Activated naive CD4-positive, alpha-beta T cell treated with anti-CD3 and anti-CD28 coated beads for 36 hours (primary cell): ENCODE measurements at regions not wholly inside any gene's neighbourhood (a gene's known extent, or its start where the extent isn't known, plus 50 kb on each side); places are given as distances from the start of the nearest gene placed in this dataset.

Source experiments
- CTCF ChIA-PET: fragments of 350-600 bp; sonication (Branson Sonifier 250); formaldehyde crosslinking; loops from one replicate; lab custom pipeline; 2021; ENCODE audit warnings: antibody characterized with exemption; lab: Charles Lee
- DNase-seq: peaks from one replicate; pipeline ENCODE4 v3.0.0-alpha.2; 2020
- H3K27ac Mint-ChIP-seq: one replicate; pipeline ENCODE4 v1.8.0; 2021; ENCODE audit warnings: mild to moderate bottlenecking, mixed read lengths
- H3K27me3 Mint-ChIP-seq: one replicate; pipeline ENCODE4 v1.8.0; 2021; ENCODE audit warnings: low read depth, mixed read lengths
- H3K36me3 Mint-ChIP-seq: one replicate; pipeline ENCODE4 v1.8.0; 2021; ENCODE audit warnings: low read depth, mixed read lengths
- H3K4me1 Mint-ChIP-seq: one replicate; pipeline ENCODE4 v1.8.0; 2021; ENCODE audit warnings: low read depth, mixed read lengths
- H3K4me3 Mint-ChIP-seq: one replicate; pipeline ENCODE4 v1.8.0; 2021; ENCODE audit warnings: mild to moderate bottlenecking, moderate library complexity, mixed read lengths
- H3K9me3 Mint-ChIP-seq: one replicate; pipeline ENCODE4 v1.8.0; 2021; ENCODE audit warnings: mixed read lengths
- intact Hi-C: fragments of 100-400 bp; cut with micrococcal nuclease; formaldehyde crosslinking; loops from one replicate; pipeline ENCODE4 v1.15.1; 2023

- Mint-ChIP-seq H3K9me3 (peaks cover 4% of the 10 kb centered on the region), H3K27ac (no peak overlapping the region)
- CTCF ChIA-PET = no interaction called here
Observed at GRCh38 chr15:46710401-46710960, 1006.8 kb upstream of the SEMA6D start.

GRCh38 chr15:46713045-46713444 is 1004.3 kb upstream of the SEMA6D start:
- H3K9me3 Mint-ChIP-seq = peaks cover 2% of the 10 kb centered on the region
- no peaks in the 10 kb centered on the region for H3K4me1 Mint-ChIP-seq
- CTCF ChIA-PET = no interaction called here
- DNase-seq = no peak
- intact Hi-C loops = no loop called here
- H3K36me3 Mint-ChIP-seq = no peaks in the 10 kb centered on the region
- no peak overlapping the region for H3K27ac Mint-ChIP-seq
- H3K27me3 Mint-ChIP-seq = no peaks in the 10 kb centered on the region
- H3K4me3 Mint-ChIP-seq = no peak overlapping the region

More at GRCh38 chr15:46710401-46710960, 1006.8 kb upstream of the SEMA6D start:
- DNase-seq = no peak
- H3K27me3 Mint-ChIP-seq = no peaks in the 10 kb centered on the region
- no peaks in the 10 kb centered on the region for H3K36me3 Mint-ChIP-seq
- H3K4me3 Mint-ChIP-seq = no peak overlapping the region
- H3K4me1 Mint-ChIP-seq = no peaks in the 10 kb centered on the region
- intact Hi-C loops = no loop called here

- H3K36me3 Mint-ChIP-seq = no peaks in the 10 kb centered on the region
- peaks cover 3% of the 10 kb centered on the region for H3K9me3 Mint-ChIP-seq
- H3K4me3 Mint-ChIP-seq = no peak overlapping the region
- no peaks in the 10 kb centered on the region for H3K27me3 Mint-ChIP-seq
- no peak overlapping the region for H3K27ac Mint-ChIP-seq
- CTCF ChIA-PET = no interaction called here
- DNase-seq = no peak
- H3K4me1 Mint-ChIP-seq = no peaks in the 10 kb centered on the region
- intact Hi-C loops = no loop called here
Observed at GRCh38 chr15:46714950-46715349, 1002.4 kb upstream of the SEMA6D start.

- Mint-ChIP-seq H3K36me3 (peaks cover 1% of the 10 kb centered on the region), H3K9me3 (peaks cover 11% of the 10 kb centered on the region), H3K27ac (no peak overlapping the region), H3K4me3 (no peak overlapping the region), H3K4me1 (no peaks in the 10 kb centered on the region), H3K27me3 (no peaks in the 10 kb centered on the region)
- intact Hi-C loops = no loop called here
- DNase-seq = no peak
- CTCF ChIA-PET = no interaction called here
Observed at GRCh38 chr15:46723308-46723707, 994.0 kb upstream of the SEMA6D start.

GRCh38 chr15:46732060-46732459 is 985.2 kb upstream of the SEMA6D start:
- Mint-ChIP-seq H3K4me1 (no peaks in the 10 kb centered on the region), H3K27me3 (no peaks in the 10 kb centered on the region), H3K36me3 (peaks cover 1% of the 10 kb centered on the region), H3K9me3 (peaks cover 17% of the 10 kb centered on the region), H3K4me3 (no peak overlapping the region), H3K27ac (no peak overlapping the region)
- no peak for DNase-seq
- CTCF ChIA-PET = no interaction called here
- intact Hi-C loops = no loop called here

- H3K27ac Mint-ChIP-seq = no peak overlapping the region
- CTCF ChIA-PET = interaction anchor here (0.7 kb wide), 1 partner anchor 9 kb away, joined by 3 read pairs; no protein-coding TSS in a partner anchor
- no peak overlapping the region for H3K4me3 Mint-ChIP-seq
- H3K27me3 Mint-ChIP-seq = no peaks in the 10 kb centered on the region
- DNase-seq = no peak
- H3K36me3 Mint-ChIP-seq = no peaks in the 10 kb centered on the region
- H3K4me1 Mint-ChIP-seq = no peaks in the 10 kb centered on the region
- H3K9me3 Mint-ChIP-seq = peaks cover 1% of the 10 kb centered on the region
- intact Hi-C loops = no loop called here
Observed at GRCh38 chr15:46735115-46735514, 982.2 kb upstream of the SEMA6D start.

GRCh38 chr15:46751303-46751702 is 966.0 kb upstream of the SEMA6D start:
- CTCF ChIA-PET = interaction anchor here (0.6 kb wide), 1 partner anchor 116 kb away, joined by 7 read pairs; no protein-coding TSS in a partner anchor
- H3K36me3 Mint-ChIP-seq = no peaks in the 10 kb centered on the region
- DNase-seq = no peak
- no peaks in the 10 kb centered on the region for H3K4me1 Mint-ChIP-seq
- no peaks in the 10 kb centered on the region for H3K27me3 Mint-ChIP-seq
- intact Hi-C loops = no loop called here
- H3K27ac Mint-ChIP-seq = no peak overlapping the region
- peaks cover 11% of the 10 kb centered on the region for H3K9me3 Mint-ChIP-seq
- no peak overlapping the region for H3K4me3 Mint-ChIP-seq

GRCh38 chr15:46753946-46754345 is 963.4 kb upstream of the SEMA6D start:
- H3K36me3 Mint-ChIP-seq = no peaks in the 10 kb centered on the region
- CTCF ChIA-PET = no interaction called here

GRCh38 chr15:46763091-46763490 is 954.2 kb upstream of the SEMA6D start:
- intact Hi-C loops = no loop called here
- H3K36me3 Mint-ChIP-seq = no peaks in the 10 kb centered on the region
- H3K9me3 Mint-ChIP-seq = peaks cover 3% of the 10 kb centered on the region
- H3K27me3 Mint-ChIP-seq = no peaks in the 10 kb centered on the region
- no peak overlapping the region for H3K4me3 Mint-ChIP-seq
- no peak overlapping the region for H3K27ac Mint-ChIP-seq
- CTCF ChIA-PET = no interaction called here
- no peaks in the 10 kb centered on the region for H3K4me1 Mint-ChIP-seq
- DNase-seq = no peak

More at GRCh38 chr15:46753946-46754345, 963.4 kb upstream of the SEMA6D start:
- no peaks in the 10 kb centered on the region for H3K27me3 Mint-ChIP-seq
- H3K27ac Mint-ChIP-seq = no peak overlapping the region
- no peak overlapping the region for H3K4me3 Mint-ChIP-seq
- peaks cover 14% of the 10 kb centered on the region for H3K9me3 Mint-ChIP-seq
- no peaks in the 10 kb centered on the region for H3K4me1 Mint-ChIP-seq
- intact Hi-C loops = no loop called here
- no peak for DNase-seq

GRCh38 chr15:46764851-46765250 is 952.5 kb upstream of the SEMA6D start:
- DNase-seq = no peak
- no peaks in the 10 kb centered on the region for H3K27me3 Mint-ChIP-seq
- peaks cover 13% of the 10 kb centered on the region for H3K9me3 Mint-ChIP-seq
- intact Hi-C loops = no loop called here
- no peak overlapping the region for H3K27ac Mint-ChIP-seq
- no peak overlapping the region for H3K4me3 Mint-ChIP-seq
- CTCF ChIA-PET = no interaction called here
- no peaks in the 10 kb centered on the region for H3K4me1 Mint-ChIP-seq
- H3K36me3 Mint-ChIP-seq = no peaks in the 10 kb centered on the region

- intact Hi-C loops = no loop called here
- DNase-seq = no peak
- Mint-ChIP-seq H3K36me3 (no peaks in the 10 kb centered on the region), H3K27ac (no peak overlapping the region), H3K4me3 (no peak overlapping the region), H3K9me3 (peaks cover 13% of the 10 kb centered on the region), H3K4me1 (no peaks in the 10 kb centered on the region), H3K27me3 (no peaks in the 10 kb centered on the region)
- CTCF ChIA-PET = no interaction called here
Observed at GRCh38 chr15:46766021-46766420, 951.3 kb upstream of the SEMA6D start.

- Mint-ChIP-seq H3K36me3 (no peaks in the 10 kb centered on the region), H3K27ac (no peak overlapping the region), H3K27me3 (no peaks in the 10 kb centered on the region), H3K9me3 (peaks cover 13% of the 10 kb centered on the region), H3K4me3 (no peak overlapping the region), H3K4me1 (no peaks in the 10 kb centered on the region)
- no peak for DNase-seq
- intact Hi-C loops = no loop called here
- CTCF ChIA-PET = no interaction called here
Observed at GRCh38 chr15:46768287-46768686, 949.0 kb upstream of the SEMA6D start.

- DNase-seq = no peak
- Mint-ChIP-seq H3K36me3 (no peaks in the 10 kb centered on the region), H3K27me3 (no peaks in the 10 kb centered on the region), H3K4me1 (no peaks in the 10 kb centered on the region), H3K9me3 (peaks cover 14% of the 10 kb centered on the region), H3K27ac (no peak overlapping the region), H3K4me3 (no peak overlapping the region)
- CTCF ChIA-PET = interaction anchor here (0.6 kb wide), 1 partner anchor 287 kb away, joined by 3 read pairs; no protein-coding TSS in a partner anchor
- intact Hi-C loops = no loop called here
Observed at GRCh38 chr15:46773016-46773415, 944.3 kb upstream of the SEMA6D start.
